NCI-H1436 treated with DMSO at 0.1 percent for 48 hours (cell line): ENCODE measurements at regions not wholly inside any gene's neighbourhood (a gene's known extent, or its start where the extent isn't known, plus 50 kb on each side); places are given as distances from the start of the nearest gene placed in this dataset.

Experiments used
- DNase-seq: peaks from one replicate; lab custom pipeline; 2025; lab: John Stamatoyannopoulos, UW

- no peak for DNase-seq
Measured at GRCh38 chr13:74197677-74198429, 63.6 kb upstream of the KLF12 start.

- no peak for DNase-seq
Measured at GRCh38 chr13:74194846-74195245, 60.6 kb upstream of the KLF12 start.

- no peak for DNase-seq
Measured at GRCh38 chr13:74193391-74193790, 59.2 kb upstream of the KLF12 start.

- no peak for DNase-seq
Measured at GRCh38 chr13:74191410-74191809, 57.2 kb upstream of the KLF12 start.

GRCh38 chr13:74190999-74191398 lies 56.8 kb upstream of the KLF12 start:
- no peak for DNase-seq

- no peak for DNase-seq
Measured at GRCh38 chr13:74187564-74187963, 53.4 kb upstream of the KLF12 start.

- no peak for DNase-seq
Measured at GRCh38 chr13:74184283-74184682, 50.1 kb upstream of the KLF12 start.
